IMR-90 (cell line): ENCODE measurements at regions not wholly inside any gene's neighbourhood (a gene's known extent, or its start where the extent isn't known, plus 50 kb on each side); places are given as distances from the start of the nearest gene placed in this dataset.

ENCODE experiments used
- ATAC-seq: fragments of 200-7000 bp; cut with Tn5 transposase; 2 replicates; pipeline ENCODE4 v1.9.1; 2020; ENCODE audit warnings: low read depth, mild to moderate bottlenecking, moderate library complexity
- BruUV-seq: library from RNA; stranded (reverse); fragments of 400-500 nt; replicated peaks from 2 replicates; lab custom pipeline; 2021; lab: Mats Ljungman, UMichigan
- CTCF ChIA-PET: fragments of 300-600 bp; formaldehyde crosslinking; extraction: SDS; loops from one replicate; lab custom pipeline; 2021; ENCODE audit warnings: antibody characterized with exemption; lab: Yijun Ruan, JAX
- POLR2A ChIA-PET: fragments of 300-600 bp; sonication (Branson Sonifier 250); formaldehyde crosslinking; loops from one replicate; lab custom pipeline; 2022; ENCODE audit warnings: antibody characterized with exemption; ENCODE audit not compliant: unreplicated experiment; lab: Charles Lee
- DNase-seq: peaks from one replicate; pipeline ENCODE4 v3.0.0; 2013
- H2AFZ ChIP-seq: replicated peaks from 2 replicates; pipeline ENCODE3; 2013; ENCODE audit warnings: low read length, mild to moderate bottlenecking; ENCODE audit not compliant: poor library complexity
- H2AK5ac ChIP-seq: 2 replicates; pipeline ENCODE4 v1.6.1; 2013; ENCODE audit warnings: low read depth, low read length, inconsistent platforms
- H2AK9ac ChIP-seq: replicated peaks from 2 replicates; pipeline ENCODE3; 2013; ENCODE audit warnings: mild to moderate bottlenecking, low read depth, low read length, moderate library complexity; ENCODE audit not compliant: poor library complexity
- H2BK120ac ChIP-seq: 2 replicates; pipeline ENCODE4 v1.6.1; 2013; ENCODE audit warnings: low read depth, low read length, inconsistent platforms
- H2BK15ac ChIP-seq: 3 replicates; pipeline ENCODE4 v1.6.1; 2013; ENCODE audit warnings: low read depth, low read length, inconsistent platforms
- H2BK20ac ChIP-seq: 2 replicates; pipeline ENCODE4 v1.6.1; 2013; ENCODE audit warnings: low read depth, mild to moderate bottlenecking, inconsistent platforms, low read length, moderate library complexity
- H2BK5ac ChIP-seq: 2 replicates; pipeline ENCODE4 v1.6.1; 2013; ENCODE audit warnings: mild to moderate bottlenecking, low read depth, low read length, inconsistent platforms; ENCODE audit not compliant: poor library complexity, severe bottlenecking
- H3K14ac ChIP-seq: replicated peaks from 2 replicates; pipeline ENCODE4 v1.6.1; 2013; ENCODE audit warnings: low read depth, low read length, inconsistent platforms
- H3K18ac ChIP-seq: 2 replicates; pipeline ENCODE4 v1.6.1; 2013; ENCODE audit warnings: low read depth, low read length, control low read depth
- H3K23ac ChIP-seq: 2 replicates; pipeline ENCODE4 v1.6.1; 2013; ENCODE audit warnings: low read depth, low read length, inconsistent platforms
- H3K27ac ChIP-seq: 2 replicates; pipeline ENCODE4 v1.5.1; 2013; ENCODE audit warnings: mild to moderate bottlenecking, control low read depth, low read length; ENCODE audit not compliant: insufficient read depth
- H3K27me3 ChIP-seq: 2 replicates; pipeline ENCODE4 v1.6.1; 2013; ENCODE audit warnings: low read length; ENCODE audit not compliant: control insufficient read depth, insufficient read depth
- H3K36me3 ChIP-seq: 2 replicates; pipeline ENCODE4 v1.6.1; 2013; ENCODE audit warnings: low read length, mixed read lengths; ENCODE audit not compliant: control insufficient read depth, insufficient read depth
- H3K4ac ChIP-seq: 2 replicates; pipeline ENCODE4 v1.6.1; 2013; ENCODE audit warnings: low read depth, low read length, inconsistent platforms
- H3K4me1 ChIP-seq: 2 replicates; pipeline ENCODE4 v1.6.1; 2013; ENCODE audit warnings: low read length, mixed read lengths; ENCODE audit not compliant: control insufficient read depth, insufficient read depth
- H3K4me2 ChIP-seq: 2 replicates; pipeline ENCODE4 v1.6.1; 2013; ENCODE audit warnings: low read depth, mild to moderate bottlenecking, control low read depth, low read length, moderate library complexity
- H3K4me3 ChIP-seq: 2 replicates; pipeline ENCODE4 v1.5.1; 2013; ENCODE audit warnings: low read depth, mild to moderate bottlenecking, control low read depth, low read length, moderate library complexity; ENCODE audit not compliant: insufficient read depth
- H3K56ac ChIP-seq: 2 replicates; pipeline ENCODE4 v1.6.1; 2013; ENCODE audit warnings: low read length, inconsistent platforms; ENCODE audit not compliant: insufficient read depth; ENCODE audit errors: extremely low read depth
- H3K79me1 ChIP-seq, 2 experiments: 2 replicates each; pipeline ENCODE4 v1.6.1; 2013; ENCODE audit warnings: low read length in 2 of 2, inconsistent platforms in 1 of 2, low read depth in 1 of 2
- H3K9ac ChIP-seq: 2 replicates; pipeline ENCODE4 v1.6.1; 2013; ENCODE audit warnings: low read depth, low read length, control low read depth
- H3K9me1 ChIP-seq: 2 replicates; pipeline ENCODE4 v1.6.1; 2013; ENCODE audit warnings: low read length, inconsistent platforms; ENCODE audit not compliant: insufficient read depth
- H3K9me3 ChIP-seq: 2 replicates; pipeline ENCODE4 v1.6.1; 2013; ENCODE audit warnings: low read length; ENCODE audit not compliant: control insufficient read depth, insufficient read depth
- H4K20me1 ChIP-seq: 2 replicates; pipeline ENCODE4 v1.6.1; 2013; ENCODE audit warnings: low read length, inconsistent platforms; ENCODE audit not compliant: insufficient read depth
- H4K5ac ChIP-seq: 2 replicates; pipeline ENCODE4 v1.6.1; 2013; ENCODE audit warnings: mild to moderate bottlenecking, low read depth, low read length, control low read depth
- H4K8ac ChIP-seq, 2 experiments: 2 replicates each; pipeline ENCODE4 v1.6.1; 2013; ENCODE audit warnings: low read depth in 2 of 2, low read length in 2 of 2, control low read depth in 1 of 2, inconsistent platforms in 1 of 2
- H4K91ac ChIP-seq: 2 replicates; pipeline ENCODE4 v1.6.1; 2013; ENCODE audit warnings: low read depth, low read length, inconsistent platforms; ENCODE audit not compliant: insufficient read depth
- BHLHE40 ChIP-seq: fragments of 150-350 bp; IDR thresholded peaks from 2 replicates; pipeline ENCODE4 v1.6.1; 2016; ENCODE audit warnings: mild to moderate bottlenecking, low read depth, low read length
- CEBPB ChIP-seq: IDR thresholded peaks from 2 replicates; pipeline ENCODE4 v1.6.1; 2012; ENCODE audit warnings: low read depth, low read length, improper control_type of control experiment
- CHD1 ChIP-seq: IDR thresholded peaks from 2 replicates; pipeline ENCODE4 v1.6.1; 2012; ENCODE audit warnings: low read depth, low read length, improper control_type of control experiment
- CTCF ChIP-seq: conservative IDR thresholded peaks from 2 replicates; pipeline ENCODE4 v1.5.1; 2012; ENCODE audit warnings: mild to moderate bottlenecking, low read depth, low read length, improper control_type of control experiment
- ELK1 ChIP-seq: fragments of 150-350 bp; IDR thresholded peaks from 2 replicates; pipeline ENCODE4 v1.6.1; 2016; ENCODE audit warnings: low read depth, mild to moderate bottlenecking, low read length, moderate library complexity, borderline replicate concordance
- FOS ChIP-seq: fragments of 150-350 bp; IDR thresholded peaks from 2 replicates; pipeline ENCODE4 v1.6.1; 2016; ENCODE audit warnings: low read depth, low read length
- MAFK ChIP-seq: IDR thresholded peaks from 2 replicates; pipeline ENCODE4 v1.6.1; 2012; ENCODE audit warnings: low read depth, low read length, improper control_type of control experiment
- MAZ ChIP-seq: IDR thresholded peaks from 2 replicates; pipeline ENCODE4 v1.6.1; 2012; ENCODE audit warnings: low read depth, mild to moderate bottlenecking, low read length, improper control_type of control experiment, moderate library complexity, borderline replicate concordance
- MXI1 ChIP-seq: IDR thresholded peaks from 2 replicates; pipeline ENCODE4 v1.6.1; 2012; ENCODE audit warnings: low read depth, mild to moderate bottlenecking, low read length, moderate library complexity, borderline replicate concordance
- NFE2L2 ChIP-seq: fragments of 150-350 bp; IDR thresholded peaks from 2 replicates; pipeline ENCODE4 v1.6.1; 2016; ENCODE audit warnings: low read depth, mild to moderate bottlenecking, low read length
- POLR2A ChIP-seq: IDR thresholded peaks from 2 replicates; pipeline ENCODE4 v1.6.1; 2012; ENCODE audit warnings: mild to moderate bottlenecking, low read depth, low read length
- RAD21 ChIP-seq: IDR thresholded peaks from 2 replicates; pipeline ENCODE4 v1.6.1; 2012; ENCODE audit warnings: low read length, improper control_type of control experiment
- RCOR1 ChIP-seq: IDR thresholded peaks from 2 replicates; pipeline ENCODE4 v1.6.1; 2012; ENCODE audit warnings: mild to moderate bottlenecking, low read length, improper control_type of control experiment; ENCODE audit not compliant: insufficient replicate concordance
- RFX5 ChIP-seq: IDR thresholded peaks from 2 replicates; pipeline ENCODE4 v1.8.0; 2012; ENCODE audit warnings: low read depth, mild to moderate bottlenecking, low read length, moderate library complexity
- SMC3 ChIP-seq: fragments of 150-350 bp; IDR thresholded peaks from 2 replicates; pipeline ENCODE4 v1.6.1; 2016; ENCODE audit warnings: low read depth, mild to moderate bottlenecking, antibody characterized with exemption, low read length, moderate library complexity
- USF2 ChIP-seq: fragments of 150-350 bp; IDR thresholded peaks from 2 replicates; pipeline ENCODE4 v1.6.1; 2017; ENCODE audit warnings: mild to moderate bottlenecking, antibody characterized with exemption, low read length, low read depth
- WGBS, 2 experiments: methylation state at CpG; one replicate each; pipeline versions ENCODE4 v1.1.5 to v1.1.7; 2013; ENCODE audit warnings: missing lambda C conversion rate in 2 of 2; ENCODE audit not compliant: insufficient read length in 1 of 2; ENCODE audit errors: extremely low coverage in 2 of 2; 5-methylcytosine and 5-hydroxymethylcytosine counted together
- dilution Hi-C: fragments of 300-500 bp; cut with HindIII; formaldehyde crosslinking; loops from one replicate; pipeline ENCODE4 v1.14.3; 2018; ENCODE audit warnings: low sequenced_read_pairs; ENCODE audit not compliant: unreplicated experiment
- in situ Hi-C: fragments of 300-500 bp; cut with MboI; formaldehyde crosslinking; loops from 3 replicates; pipeline ENCODE4 v1.14.3; 2019; ENCODE audit warnings: low sequenced_read_pairs, inconsistent platforms, mixed read lengths
- intact Hi-C: fragments of 100-400 bp; cut with micrococcal nuclease; formaldehyde crosslinking; loops from 2 replicates; pipeline ENCODE4 v1.10.0; 2022

- no CpG with 5 or more reads among the region's 3 CpGs for WGBS, 2 experiments
- Histone ChIP-seq H4K5ac (no peak overlapping the region), H3K9me1 (0 out of 2 replicates have a peak, but pooled peaks cover 4% of the 10 kb centered on the region), H4K91ac (no peak overlapping the region), H3K9ac (no peak overlapping the region), H3K36me3 (no peaks in the 10 kb centered on the region), H3K56ac (no peak overlapping the region), H3K14ac (no peak overlapping the region), H4K20me1 (no peaks in the 10 kb centered on the region), H3K4ac (no peak overlapping the region), H3K4me1 (0 out of 2 replicates have a peak, but pooled peaks cover 1% of the 10 kb centered on the region), H3K18ac (no peak overlapping the region), H3K27me3 (no peaks in the 10 kb centered on the region), H2AFZ (no peak overlapping the region), H3K27ac (no peak overlapping the region), H3K4me2 (no peak overlapping the region), H3K23ac (no peak overlapping the region), H2AK9ac (no peak overlapping the region), H3K79me1 (no peaks in the 10 kb centered on the region), H2BK120ac (no peak overlapping the region), H3K9me3 (no peaks in the 10 kb centered on the region), H2BK20ac (no peak overlapping the region), H2BK5ac (no peak overlapping the region), H2BK15ac (no peak overlapping the region), H3K4me3 (no peak overlapping the region), H4K8ac (no peak overlapping the region), H2AK5ac (no peak overlapping the region)
- DNase-seq (no peak), ATAC-seq (no peak)
- ChIA-PET POLR2A (no interaction called here), CTCF (no interaction called here)
- BruUV-seq: no TSS peak
- TF ChIP-seq POLR2A: no peak
- no peak for TF ChIP-seq RFX5
- no peak for TF ChIP-seq CTCF
- no peak for TF ChIP-seq MXI1
- TF ChIP-seq MAFK: no peak
- no peak for TF ChIP-seq ELK1
- no peak for TF ChIP-seq BHLHE40
- no peak for TF ChIP-seq RCOR1
- TF ChIP-seq RAD21: no peak
- no peak for TF ChIP-seq FOS
- TF ChIP-seq CEBPB: no peak
- TF ChIP-seq SMC3: no peak
- no peak for TF ChIP-seq NFE2L2
- TF ChIP-seq MAZ: no peak
- no peak for TF ChIP-seq USF2
- no peak for TF ChIP-seq CHD1
- in situ Hi-C loops (no loop called here), intact Hi-C loops (no loop called here), dilution Hi-C loops (no loop called here)
These were observed 188.3 kb upstream of the RPS6KA3 start for GRCh38 chrX:20455001-20455400.
